CD14-positive monocyte (primary cell): ENCODE measurements at regions not wholly inside any gene's neighbourhood (a gene's known extent, or its start where the extent isn't known, plus 50 kb on each side); places are given as distances from the start of the nearest gene placed in this dataset.

Experiments used
- DNase-seq, 3 donors: peaks; one replicate each; pipeline ENCODE4 v3.0.0-alpha.2; 2011 to 2022
- H2AFZ ChIP-seq: 2 replicates; pipeline ENCODE4 v1.6.0; 2012; ENCODE audit warnings: mild to moderate bottlenecking, low read depth, low read length, inconsistent platforms; ENCODE audit not compliant: insufficient read depth, poor library complexity, severe bottlenecking
- H3K27ac ChIP-seq, 2 donors: 1 replicate in 1 of 2; 2 replicates in 1 of 2; pipeline ENCODE4 v1.5.1; 2012 to 2013; ENCODE audit warnings: low read length in 2 of 2, control low read depth in 1 of 2, inconsistent platforms in 1 of 2, low read depth in 1 of 2, mild to moderate bottlenecking in 1 of 2
- H3K27me3 ChIP-seq, 2 donors: one replicate each; pipeline versions ENCODE4 v1.6.0 to v1.6.1; 2011 to 2013; ENCODE audit warnings: low read length in 2 of 2; ENCODE audit not compliant: control insufficient read depth in 2 of 2, insufficient read depth in 2 of 2
- H3K36me3 ChIP-seq, 2 donors: replicated peaks in 1 of 2; 1 replicate in 1 of 2; 2 replicates in 1 of 2; pipeline versions ENCODE4 v1.5.1 to v1.6.1; 2012 to 2013; ENCODE audit warnings: low read length in 2 of 2, control low read depth in 1 of 2, inconsistent platforms in 1 of 2, mild to moderate bottlenecking in 1 of 2; ENCODE audit not compliant: insufficient read depth in 2 of 2, control insufficient read depth in 1 of 2
- H3K4me1 ChIP-seq, 2 donors: 1 replicate in 1 of 2; 2 replicates in 1 of 2; pipeline versions ENCODE4 v1.5.1 to v1.6.1; 2012 to 2013; ENCODE audit warnings: low read length in 2 of 2, control low read depth in 1 of 2, inconsistent platforms in 1 of 2, mild to moderate bottlenecking in 1 of 2, moderate library complexity in 1 of 2; ENCODE audit not compliant: insufficient read depth in 2 of 2, control insufficient read depth in 1 of 2
- H3K4me2 ChIP-seq: replicated peaks from 2 replicates; pipeline ENCODE3; 2012; ENCODE audit warnings: low read length, moderate library complexity, mild to moderate bottlenecking; ENCODE audit not compliant: poor library complexity, severe bottlenecking; ENCODE audit errors: extremely low read depth
- H3K4me3 ChIP-seq, 3 experiments: fragments of 200-600 bp in 1 of 3; sonication (generic) in 1 of 3; replicated peaks in 1 of 3; 1 replicate in 2 of 3; 2 replicates in 1 of 3; pipeline ENCODE4 v1.5.1; 2011 to 2013; ENCODE audit warnings: low read length in 3 of 3, mild to moderate bottlenecking in 3 of 3, control low read depth in 2 of 3, low read depth in 2 of 3, inconsistent platforms in 1 of 3, moderate library complexity in 1 of 3
- H3K79me2 ChIP-seq: 2 replicates; pipeline ENCODE4 v1.6.0; 2012; ENCODE audit warnings: mild to moderate bottlenecking, control low read depth, inconsistent platforms, low read length, moderate library complexity; ENCODE audit not compliant: insufficient read depth
- H3K9ac ChIP-seq: 2 replicates; pipeline ENCODE4 v1.6.0; 2017; ENCODE audit warnings: low read length, mild to moderate bottlenecking; ENCODE audit not compliant: insufficient read depth, poor library complexity, severe bottlenecking
- H3K9me3 ChIP-seq, 2 donors: replicated peaks in 1 of 2; 1 replicate in 1 of 2; 2 replicates in 1 of 2; pipeline versions ENCODE4 v1.5.1 to v1.6.1; 2012 to 2013; ENCODE audit warnings: low read length in 2 of 2, control low read depth in 1 of 2; ENCODE audit not compliant: control insufficient read depth in 1 of 2, insufficient read depth in 1 of 2
- H4K20me1 ChIP-seq: 2 replicates; pipeline ENCODE4 v1.6.0; 2012; ENCODE audit warnings: mild to moderate bottlenecking, low read length, control low read depth, moderate library complexity; ENCODE audit not compliant: insufficient read depth
- H3K27ac Mint-ChIP-seq, 7 donors: one replicate each; pipeline ENCODE4 v1.8.0; 2020; ENCODE audit warnings: mild to moderate bottlenecking in 7 of 7, mixed read lengths in 7 of 7, moderate library complexity in 6 of 7, inconsistent platforms in 2 of 7
- H3K27me3 Mint-ChIP-seq, 3 donors: one replicate each; pipeline ENCODE4 v1.8.0; 2021 to 2022; ENCODE audit warnings: low read depth in 3 of 3, mild to moderate bottlenecking in 3 of 3, mixed read lengths in 3 of 3, moderate library complexity in 3 of 3, inconsistent platforms in 1 of 3
- H3K36me3 Mint-ChIP-seq, 2 donors: one replicate each; pipeline ENCODE4 v1.8.0; 2020; ENCODE audit warnings: mixed read lengths in 2 of 2, inconsistent platforms in 1 of 2, mild to moderate bottlenecking in 1 of 2
- H3K4me1 Mint-ChIP-seq: one replicate; pipeline ENCODE4 v1.8.0; 2020; ENCODE audit warnings: mild to moderate bottlenecking, mixed read lengths
- H3K4me3 Mint-ChIP-seq, 2 donors: one replicate each; pipeline ENCODE4 v1.8.0; 2020; ENCODE audit warnings: mild to moderate bottlenecking in 2 of 2, mixed read lengths in 2 of 2, moderate library complexity in 1 of 2
- H3K9me3 Mint-ChIP-seq, 7 donors: one replicate each; pipeline ENCODE4 v1.8.0; 2020 to 2022; ENCODE audit warnings: mixed read lengths in 7 of 7, mild to moderate bottlenecking in 6 of 7, moderate library complexity in 6 of 7, inconsistent platforms in 2 of 7
- CTCF ChIP-seq: fragments of 200-600 bp; IDR thresholded peaks from one replicate; pipeline ENCODE4 v1.8.0; 2022; ENCODE audit warnings: antibody characterized with exemption, mild to moderate bottlenecking
- WGBS: methylation state at CpG from one replicate; pipeline ENCODE4 v1.1.5; 2013; ENCODE audit warnings: missing lambda C conversion rate; ENCODE audit not compliant: insufficient coverage; 5-methylcytosine and 5-hydroxymethylcytosine counted together
- intact Hi-C, 2 donors: fragments of 100-400 bp; cut with micrococcal nuclease; formaldehyde crosslinking; loops; one replicate each; pipeline versions ENCODE4 v1.15.0 to v1.15.1; 2023

GRCh38 chr20:60869087-60869486 is 383.0 kb upstream of the CDH4 start:
- no peak for DNase-seq
- H3K79me2 ChIP-seq = no peaks in the 10 kb centered on the region
- H3K4me1 ChIP-seq = no peaks in the 10 kb centered on the region
- H3K4me3 Mint-ChIP-seq = no peak overlapping the region
- H3K4me2 ChIP-seq = no peak overlapping the region
- H3K9me3 Mint-ChIP-seq = peaks cover 0 to 2% (median 0%) of the 10 kb centered on the region in 7 donors
- H3K27me3 ChIP-seq = no peaks in the 10 kb centered on the region
- H2AFZ ChIP-seq = no peak overlapping the region
- H3K36me3 Mint-ChIP-seq = no peaks in the 10 kb centered on the region
- H3K27ac Mint-ChIP-seq = no peak overlapping the region
- intact Hi-C loops = no loop called here
- H3K4me3 ChIP-seq = no peak overlapping the region
- H3K27ac ChIP-seq = no peak overlapping the region
- WGBS = 68% methylated on average over 12 of the region's 12 CpGs
- no peaks in the 10 kb centered on the region for H3K9me3 ChIP-seq
- no peak overlapping the region for H3K9ac ChIP-seq
- peaks cover 1 to 4% (median 3%) of the 10 kb centered on the region in 3 donors for H3K27me3 Mint-ChIP-seq
- no peaks in the 10 kb centered on the region for H4K20me1 ChIP-seq
- no peaks in the 10 kb centered on the region for H3K4me1 Mint-ChIP-seq
- H3K36me3 ChIP-seq = no peaks in the 10 kb centered on the region
- TF ChIP-seq CTCF = no peak

- TF ChIP-seq CTCF = no peak
- Histone ChIP-seq H3K9me3 (no peaks in the 10 kb centered on the region), H3K4me3 (no peak overlapping the region), H3K9ac (no peak overlapping the region), H3K4me2 (no peak overlapping the region), H3K27me3 (no peaks in the 10 kb centered on the region), H2AFZ (no peak overlapping the region), H3K27ac (no peak overlapping the region), H3K79me2 (no peaks in the 10 kb centered on the region), H4K20me1 (no peaks in the 10 kb centered on the region), H3K4me1 (no peaks in the 10 kb centered on the region), H3K36me3 (no peaks in the 10 kb centered on the region)
- Mint-ChIP-seq H3K9me3 (peaks cover 0 to 2% (median 0%) of the 10 kb centered on the region in 7 donors), H3K4me3 (no peak overlapping the region), H3K4me1 (no peaks in the 10 kb centered on the region), H3K36me3 (no peaks in the 10 kb centered on the region), H3K27ac (peak overlapping the region in 1 of 7 donors; percentile 47), H3K27me3 (peaks cover 1 to 4% (median 3%) of the 10 kb centered on the region in 3 donors)
- WGBS = 96% methylated on average over 5 of the region's 9 CpGs
- intact Hi-C loops = no loop called here
- no peak for DNase-seq
These were observed 382.4 kb upstream of the CDH4 start for GRCh38 chr20:60869625-60870024.
